GM19025 (cell line): ENCODE measurements at regions not wholly inside any gene's neighbourhood (a gene's known extent, or its start where the extent isn't known, plus 50 kb on each side); places are given as distances from the start of the nearest gene placed in this dataset.

Experiments
- ATAC-seq: cut with Tn5 transposase; IDR thresholded peaks from one replicate; pipeline ENCODE4 v1.9.1; 2021; ENCODE audit warnings: mild to moderate bottlenecking, low read depth, moderate library complexity; ENCODE audit not compliant: unreplicated experiment

GRCh38 chr1:37404711-37405110 is 69.7 kb upstream of the ZC3H12A start:
- ATAC-seq = no peak

GRCh38 chr1:37410105-37410504 is 64.3 kb upstream of the ZC3H12A start:
- ATAC-seq = no peak

- no peak for ATAC-seq
These were observed 63.6 kb upstream of the ZC3H12A start for GRCh38 chr1:37410815-37411214.

- ATAC-seq = no peak
These were observed 58.7 kb upstream of the ZC3H12A start for GRCh38 chr1:37415611-37416244.

GRCh38 chr1:37420456-37420855 is 53.9 kb upstream of the ZC3H12A start:
- ATAC-seq = no peak

GRCh38 chr1:37423810-37424209 is 50.6 kb upstream of the ZC3H12A start:
- no peak for ATAC-seq

- no peak for ATAC-seq
These were observed 49.9 kb upstream of the ZC3H12A start for GRCh38 chr1:37424523-37424922.
